Activated T-cell treated with anti-CD3 and anti-CD28 coated beads for 48 hours (primary cell): ENCODE measurements at regions not wholly inside any gene's neighbourhood (a gene's known extent, or its start where the extent isn't known, plus 50 kb on each side); places are given as distances from the start of the nearest gene placed in this dataset.

Experiments
- DNase-seq: peaks from one replicate; pipeline ENCODE4 v3.0.0-alpha.2; 2020; ENCODE audit warnings: low read depth

- no peak for DNase-seq
Observed at GRCh38 chr11:32200136-32200847, 109.4 kb downstream of the RCN1 start.

GRCh38 chr11:32204751-32205150 lies 113.9 kb downstream of the RCN1 start:
- DNase-seq = no peak

GRCh38 chr11:32210556-32210955 lies 119.7 kb downstream of the RCN1 start:
- DNase-seq = no peak

- DNase-seq = peak; percentile 27
Observed at GRCh38 chr11:32213223-32213622, 122.3 kb downstream of the RCN1 start.

GRCh38 chr11:32215157-32215556 lies 124.3 kb downstream of the RCN1 start:
- no peak for DNase-seq

- no peak for DNase-seq
Observed at GRCh38 chr11:32216749-32217148, 125.9 kb downstream of the RCN1 start.

- DNase-seq = no peak
Observed at GRCh38 chr11:32219320-32219719, 128.4 kb downstream of the RCN1 start.

GRCh38 chr11:32221476-32222032 lies 130.7 kb downstream of the RCN1 start:
- DNase-seq = no peak

GRCh38 chr11:32224580-32224979 lies 133.7 kb downstream of the RCN1 start:
- DNase-seq = no peak

- no peak for DNase-seq
Observed at GRCh38 chr11:32225571-32226285, 134.9 kb downstream of the RCN1 start.

- DNase-seq = no peak
Observed at GRCh38 chr11:32226480-32226879, 135.6 kb downstream of the RCN1 start.

GRCh38 chr11:32229576-32230240 lies 138.8 kb downstream of the RCN1 start:
- DNase-seq = no peak

- peak; percentile 13 for DNase-seq
Observed at GRCh38 chr11:32231909-32232493, 141.1 kb downstream of the RCN1 start.

- DNase-seq = no peak
Observed at GRCh38 chr11:32232516-32232915, 141.6 kb downstream of the RCN1 start.

- DNase-seq = no peak
Observed at GRCh38 chr11:32233276-32233675, 142.4 kb downstream of the RCN1 start.

GRCh38 chr11:32233928-32234327 lies 143.1 kb downstream of the RCN1 start:
- no peak for DNase-seq

- DNase-seq = no peak
Observed at GRCh38 chr11:32244453-32244852, 153.6 kb downstream of the RCN1 start.

- no peak for DNase-seq
Observed at GRCh38 chr11:32253706-32254105, 162.8 kb downstream of the RCN1 start.

GRCh38 chr11:32255841-32256240 lies 165.0 kb downstream of the RCN1 start:
- no peak for DNase-seq

GRCh38 chr11:32256466-32256865 lies 165.6 kb downstream of the RCN1 start:
- no peak for DNase-seq

- peak; percentile 1 for DNase-seq
Observed at GRCh38 chr11:32259641-32260081, 168.8 kb downstream of the RCN1 start.

- no peak for DNase-seq
Observed at GRCh38 chr11:32262367-32262766, 171.5 kb downstream of the RCN1 start.
